OCI-LY7 (cell line): ENCODE measurements at regions not wholly inside any gene's neighbourhood (a gene's known extent, or its start where the extent isn't known, plus 50 kb on each side); places are given as distances from the start of the nearest gene placed in this dataset.

Source experiments
- BruUV-seq: library from RNA; stranded (reverse); fragments of 400-500 nt; replicated peaks from 2 replicates; lab custom pipeline; 2021; lab: Mats Ljungman, UMichigan
- CTCF ChIA-PET: fragments of 300-600 bp; sonication (Branson Sonifier 250); formaldehyde crosslinking; loops from one replicate; lab custom pipeline; 2022; ENCODE audit warnings: antibody characterized with exemption; ENCODE audit not compliant: unreplicated experiment; lab: Charles Lee
- POLR2A ChIA-PET: fragments of 300-600 bp; sonication (Branson Sonifier 250); formaldehyde crosslinking; loops from one replicate; lab custom pipeline; 2022; ENCODE audit warnings: antibody characterized with exemption; lab: Charles Lee
- DNase-seq: peaks from one replicate; pipeline ENCODE4 v3.0.0-alpha.2; 2015; ENCODE audit warnings: low spot score
- H2AFZ ChIP-seq: fragments of 200-600 bp; sonication (generic), shearing (Covaris generic); 2 replicates; pipeline ENCODE4 v1.6.1; 2014; ENCODE audit warnings: mild to moderate bottlenecking, antibody characterized with exemption, low read length, moderate library complexity
- H3K27ac ChIP-seq: fragments of 200-600 bp; sonication (generic); 2 replicates; pipeline ENCODE4 v1.5.1; 2014; ENCODE audit warnings: mixed run types, low read depth, mild to moderate bottlenecking, moderate library complexity, low read length, inconsistent platforms; ENCODE audit not compliant: poor library complexity, severe bottlenecking
- H3K36me3 ChIP-seq: fragments of 200-600 bp; sonication (generic); 2 replicates; pipeline ENCODE4 v1.6.1; 2014; ENCODE audit warnings: mild to moderate bottlenecking, antibody characterized with exemption, low read length, moderate library complexity, mixed read lengths; ENCODE audit not compliant: insufficient read depth
- H3K4me1 ChIP-seq: fragments of 200-600 bp; sonication (generic); 2 replicates; pipeline ENCODE4 v1.5.1; 2014; ENCODE audit warnings: mild to moderate bottlenecking, low read length; ENCODE audit not compliant: insufficient read depth, poor library complexity, severe bottlenecking
- H3K4me2 ChIP-seq: fragments of 200-600 bp; sonication (generic); 2 replicates; pipeline ENCODE4 v1.6.1; 2014; ENCODE audit warnings: mild to moderate bottlenecking, low read length
- H3K4me3 ChIP-seq: fragments of 200-600 bp; sonication (generic); 2 replicates; pipeline ENCODE4 v1.5.1; 2014; ENCODE audit warnings: mild to moderate bottlenecking, low read depth, low read length; ENCODE audit not compliant: poor library complexity, severe bottlenecking
- H3K79me2 ChIP-seq: fragments of 200-600 bp; sonication (generic); 2 replicates; pipeline ENCODE4 v1.6.1; 2016; ENCODE audit warnings: low read depth, mild to moderate bottlenecking, low read length, moderate library complexity, mixed read lengths; ENCODE audit not compliant: insufficient read depth
- H3K9me2 ChIP-seq: fragments of 200-600 bp; sonication (generic); 2 replicates; pipeline ENCODE4 v1.6.1; 2016; ENCODE audit warnings: mild to moderate bottlenecking, low read length, mixed read lengths; ENCODE audit not compliant: insufficient read depth
- H3K9me3 ChIP-seq: fragments of 200-600 bp; sonication (generic); 2 replicates; pipeline ENCODE4 v1.6.1; 2014; ENCODE audit warnings: mild to moderate bottlenecking, mixed run types, low read length, mixed read lengths
- H4K20me1 ChIP-seq: fragments of 200-600 bp; sonication (generic); 2 replicates; pipeline ENCODE4 v1.6.1; 2014; ENCODE audit warnings: mild to moderate bottlenecking, antibody characterized with exemption, low read length, moderate library complexity, mixed read lengths; ENCODE audit not compliant: insufficient read depth
- CTCF ChIP-seq: fragments of 200-600 bp; sonication (generic); conservative IDR thresholded peaks from 2 replicates; pipeline ENCODE4 v1.5.1; 2014; ENCODE audit warnings: mild to moderate bottlenecking, antibody characterized with exemption, low read length, moderate library complexity, mixed read lengths
- EZH2phosphoT487 ChIP-seq: fragments of 200-600 bp; sonication (generic); IDR thresholded peaks from 2 replicates; pipeline ENCODE4 v1.6.1; 2018; ENCODE audit warnings: low read depth, borderline replicate concordance, mild to moderate bottlenecking, mixed run types, antibody characterized with exemption, low read length, moderate library complexity, mixed read lengths
- intact Hi-C: fragments of 100-400 bp; cut with micrococcal nuclease; formaldehyde crosslinking; loops from one replicate; pipeline ENCODE4 v1.10.0; 2022; ENCODE audit not compliant: unreplicated experiment

DNA sequence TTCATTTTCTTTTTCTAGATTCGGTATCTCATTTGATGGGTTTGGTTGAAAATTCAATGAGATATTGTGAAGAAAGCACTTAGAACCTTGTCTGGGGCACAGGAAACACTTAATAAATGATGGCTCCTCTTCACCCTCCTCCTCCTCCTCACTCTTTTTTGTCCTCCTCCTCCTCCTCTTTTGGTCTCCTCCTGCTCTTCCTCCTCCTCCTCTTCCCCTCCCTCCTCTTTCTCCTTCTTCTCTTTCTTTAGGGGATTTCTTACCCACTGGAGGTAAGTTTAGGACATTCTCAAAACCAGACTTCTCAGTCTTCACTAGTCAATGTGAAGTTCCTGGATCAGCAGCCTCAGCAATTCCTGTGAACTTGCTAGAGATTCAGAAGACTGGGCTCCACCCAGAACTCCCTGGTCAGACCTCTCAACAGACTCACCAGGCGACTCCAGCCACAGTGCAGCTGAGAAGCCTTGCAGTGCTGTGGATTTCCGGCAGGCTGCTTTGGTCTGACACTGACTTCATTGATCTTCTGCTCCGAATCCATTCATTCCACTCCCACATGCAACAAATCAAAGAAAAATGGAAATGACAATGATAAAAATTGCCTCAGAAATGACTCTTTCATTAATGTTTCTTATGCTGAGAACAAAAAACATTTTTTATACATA, 368.6 kb upstream of the B3GAT1 start:
- H3K4me2 ChIP-seq: no peak overlapping the region
- TF ChIP-seq CTCF (no peak), EZH2phosphoT487 (no peak)
- H3K4me1 ChIP-seq: no peaks in the 10 kb centered on the region
- no peaks in the 10 kb centered on the region for H3K9me2 ChIP-seq
- H3K9me3 ChIP-seq: no peaks in the 10 kb centered on the region
- ChIA-PET POLR2A (no interaction called here), CTCF (no interaction called here)
- no TSS peak for BruUV-seq
- intact Hi-C loops: no loop called here
- H3K36me3 ChIP-seq: no peaks in the 10 kb centered on the region
- no peak for DNase-seq
- no peak overlapping the region for H3K27ac ChIP-seq
- no peaks in the 10 kb centered on the region for H4K20me1 ChIP-seq
- no peaks in the 10 kb centered on the region for H3K79me2 ChIP-seq
- H2AFZ ChIP-seq: no peak overlapping the region
- no peak overlapping the region for H3K4me3 ChIP-seq

DNA sequence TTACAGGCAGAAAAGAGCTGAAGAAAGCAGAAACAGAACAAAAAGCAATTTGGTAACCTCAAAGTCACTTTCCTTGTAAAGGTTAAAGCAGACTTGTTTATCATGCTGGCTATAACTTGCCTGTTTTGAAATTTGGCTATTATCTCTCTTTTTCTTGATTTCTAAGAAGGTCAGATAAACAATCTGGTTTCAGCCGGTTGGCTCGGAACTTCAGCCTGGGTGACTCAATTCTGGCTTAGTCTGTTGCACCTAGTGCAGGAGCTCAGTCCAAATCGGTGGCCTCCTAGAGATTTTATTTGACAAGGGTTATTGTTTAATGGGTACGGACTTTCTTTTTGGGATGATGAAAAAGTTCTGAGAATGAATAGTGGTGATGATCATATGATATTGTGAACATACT, 367.1 kb upstream of the B3GAT1 start:
- Histone ChIP-seq H3K4me1 (no peaks in the 10 kb centered on the region), H3K4me2 (no peak overlapping the region), H2AFZ (no peak overlapping the region), H3K27ac (no peak overlapping the region), H3K9me2 (no peaks in the 10 kb centered on the region), H4K20me1 (no peaks in the 10 kb centered on the region), H3K9me3 (no peaks in the 10 kb centered on the region), H3K4me3 (no peak overlapping the region), H3K79me2 (no peaks in the 10 kb centered on the region), H3K36me3 (no peaks in the 10 kb centered on the region)
- POLR2A ChIA-PET: no interaction called here
- intact Hi-C loops: no loop called here
- CTCF ChIA-PET: no interaction called here
- no peak for DNase-seq
- no TSS peak for BruUV-seq
- TF ChIP-seq EZH2phosphoT487 (no peak), CTCF (no peak)

- Histone ChIP-seq H3K9me3 (no peaks in the 10 kb centered on the region), H2AFZ (no peak overlapping the region), H3K4me1 (no peaks in the 10 kb centered on the region), H4K20me1 (no peaks in the 10 kb centered on the region), H3K27ac (no peak overlapping the region), H3K4me2 (no peak overlapping the region), H3K79me2 (no peaks in the 10 kb centered on the region), H3K9me2 (no peaks in the 10 kb centered on the region), H3K4me3 (no peak overlapping the region), H3K36me3 (no peaks in the 10 kb centered on the region)
- ChIA-PET CTCF (no interaction called here), POLR2A (no interaction called here)
- no peak for DNase-seq
- intact Hi-C loops: no loop called here
- BruUV-seq: no TSS peak
- TF ChIP-seq EZH2phosphoT487 (no peak), CTCF (no peak)
These were observed 356.4 kb upstream of the B3GAT1 start for GRCh38 chr11:134768463-134768862.
